ENCODE measurements at regions not wholly inside any gene's neighbourhood (a gene's known extent, or its start where the extent isn't known, plus 50 kb on each side); places are given as distances from the start of the nearest gene placed in this dataset.

GRCh38 chr4:108270466-108271450 is 102.0 kb upstream of the LEF1 start:
- H3K79me2 ChIP-seq (ENCODE audit: insufficient read depth), result no peaks in the 10 kb centered on the region
- TF ChIP-seq YY1 (IDR thresholded peaks at IDR 0.05; ENCODE audit: low read depth) (no peak), TAF1 (IDR thresholded peaks at IDR 0.05; ENCODE audit: borderline replicate concordance, low read depth, low read length) (no peak), PBX3 (IDR thresholded peaks at IDR 0.05) (no peak), GABPA (IDR thresholded peaks at IDR 0.05; ENCODE audit: low read depth) (no peak), MAX (IDR thresholded peaks at IDR 0.05; ENCODE audit: low read depth) (no peak)
- H2AFZ ChIP-seq (ENCODE audit: low read depth), result no peak overlapping the region
- H3F3A ChIP-seq (replicated peaks; ENCODE audit: insufficient read depth), result no peaks in the 10 kb centered on the region
- H3K27ac ChIP-seq (ENCODE audit: low read depth in 2 of 2, low read length in 1 of 2), result no peak overlapping the region
- H3K9me2 ChIP-seq, result no peaks in the 10 kb centered on the region
- no peak overlapping the region for H3K9ac ChIP-seq
- no peak for DNase-seq
- no peaks in the 10 kb centered on the region for H3K36me3 ChIP-seq (replicated peaks in 1 of 2; ENCODE audit: control insufficient read depth in 1 of 2, insufficient read depth in 2 of 2, low read length in 1 of 2)
- CTCF ChIA-PET, result interaction anchor here (1.0 kb wide), 1 partner anchor 252 kb away, joined by 3 read pairs; no protein-coding TSS in a partner anchor
- no peaks in the 10 kb centered on the region for H3K27me3 ChIP-seq (ENCODE audit: insufficient read depth)
- H3K9me3 ChIP-seq, result no peaks in the 10 kb centered on the region
- no peak overlapping the region for H3K4me3 ChIP-seq (ENCODE audit: low read depth in 2 of 2, low read length in 1 of 2)
- no peak overlapping the region for H3K4me2 ChIP-seq
- POLR2A ChIA-PET, result no interaction called here
- 4% methylated on average over 6 of the region's 6 CpGs for WGBS (ENCODE audit: low lambda C conversion rate)
- H4K20me1 ChIP-seq (ENCODE audit: insufficient read depth), result no peaks in the 10 kb centered on the region
- H3K4me1 ChIP-seq (ENCODE audit: control insufficient read depth in 1 of 2, insufficient read depth in 2 of 2, low read depth in 1 of 2, low read length in 1 of 2), result no peaks in the 10 kb centered on the region

- POLR2A ChIA-PET, result no interaction called here
- no peaks in the 10 kb centered on the region for H4K20me1 ChIP-seq (ENCODE audit: insufficient read depth)
- 14% methylated on average over 4 of the region's 4 CpGs for WGBS (ENCODE audit: low lambda C conversion rate)
These were observed 96.0 kb upstream of the LEF1 start for GRCh38 chr4:108264693-108265092.

More at GRCh38 chr4:108264693-108265092, 96.0 kb upstream of the LEF1 start:
- Histone ChIP-seq H3K36me3 (replicated peaks in 1 of 2; ENCODE audit: control insufficient read depth in 1 of 2, insufficient read depth in 2 of 2, low read length in 1 of 2) (no peaks in the 10 kb centered on the region), H3K4me2 (no peak overlapping the region), H3F3A (replicated peaks; ENCODE audit: insufficient read depth) (no peaks in the 10 kb centered on the region), H3K27me3 (ENCODE audit: insufficient read depth) (no peaks in the 10 kb centered on the region), H3K9me3 (no peaks in the 10 kb centered on the region), H3K79me2 (ENCODE audit: insufficient read depth) (no peaks in the 10 kb centered on the region), H3K4me3 (ENCODE audit: low read depth in 2 of 2, low read length in 1 of 2) (no peak overlapping the region), H3K27ac (ENCODE audit: low read depth in 2 of 2, low read length in 1 of 2) (no peak overlapping the region), H3K4me1 (ENCODE audit: control insufficient read depth in 1 of 2, insufficient read depth in 2 of 2, low read depth in 1 of 2, low read length in 1 of 2) (no peaks in the 10 kb centered on the region), H3K9ac (no peak overlapping the region), H3K9me2 (no peaks in the 10 kb centered on the region), H2AFZ (ENCODE audit: low read depth) (no peak overlapping the region)
- TF ChIP-seq YY1 (IDR thresholded peaks at IDR 0.05; ENCODE audit: low read depth) (no peak), TCF12 (IDR thresholded peaks at IDR 0.05) (no peak), MXI1 (IDR thresholded peaks at IDR 0.05; ENCODE audit: low read depth, low read length) (no peak), NFIC (IDR thresholded peaks at IDR 0.05; ENCODE audit: borderline replicate concordance) (no peak), RCOR1 (IDR thresholded peaks at IDR 0.05; ENCODE audit: low read length) (no peak), JUND (IDR thresholded peaks at IDR 0.05) (no peak), RXRA (IDR thresholded peaks at IDR 0.05; ENCODE audit: borderline replicate concordance, low read depth) (no peak), POLR2AphosphoS5 (IDR thresholded peaks at IDR 0.05; ENCODE audit: low read depth, low read length) (no peak), NRF1 (IDR thresholded peaks at IDR 0.05; ENCODE audit: low read depth, low read length) (no peak), ZBTB33 (IDR thresholded peaks at IDR 0.05; ENCODE audit: borderline replicate concordance, low read depth) (no peak), CHD2 (IDR thresholded peaks at IDR 0.05; ENCODE audit: low read length, partially characterized antibody) (no peak), FOXM1 (IDR thresholded peaks at IDR 0.05; ENCODE audit: low read depth) (no peak), MAX (IDR thresholded peaks at IDR 0.05; ENCODE audit: low read depth) (no peak), GATA2 (CRISPR knock-in tag; IDR thresholded peaks at IDR 0.05) (no peak), CTCF (IDR thresholded peaks at IDR 0.05) (no peak), EP300 (IDR thresholded peaks at IDR 0.05; ENCODE audit: borderline replicate concordance in 1 of 2, low read depth in 1 of 2, low read length in 1 of 2) (no peak), USF2 (IDR thresholded peaks at IDR 0.05; ENCODE audit: borderline replicate concordance, low read depth, low read length) (no peak)
- no peak for DNase-seq
- CTCF ChIA-PET, result no interaction called here
